Left lobe of liver (tissue), 2 donors: ENCODE measurements at regions not wholly inside any gene's neighbourhood (a gene's known extent, or its start where the extent isn't known, plus 50 kb on each side); places are given as distances from the start of the nearest gene placed in this dataset.

ENCODE experiments used
- ATAC-seq: fragments of 200-7000 bp; cut with Tn5 transposase; one replicate; pipeline ENCODE4 v1.9.1; 2020; ENCODE audit warnings: mild to moderate bottlenecking, moderate library complexity
- DNase-seq: peaks from one replicate; pipeline ENCODE4 v3.0.0-alpha.2; 2020; ENCODE audit warnings: low spot score
- donor health status: DM: no; HTN: no; CAD: no; lungs with moderate emphysema.
- donor health status: DM: no; HTN: yes; CAD: no.

DNA sequence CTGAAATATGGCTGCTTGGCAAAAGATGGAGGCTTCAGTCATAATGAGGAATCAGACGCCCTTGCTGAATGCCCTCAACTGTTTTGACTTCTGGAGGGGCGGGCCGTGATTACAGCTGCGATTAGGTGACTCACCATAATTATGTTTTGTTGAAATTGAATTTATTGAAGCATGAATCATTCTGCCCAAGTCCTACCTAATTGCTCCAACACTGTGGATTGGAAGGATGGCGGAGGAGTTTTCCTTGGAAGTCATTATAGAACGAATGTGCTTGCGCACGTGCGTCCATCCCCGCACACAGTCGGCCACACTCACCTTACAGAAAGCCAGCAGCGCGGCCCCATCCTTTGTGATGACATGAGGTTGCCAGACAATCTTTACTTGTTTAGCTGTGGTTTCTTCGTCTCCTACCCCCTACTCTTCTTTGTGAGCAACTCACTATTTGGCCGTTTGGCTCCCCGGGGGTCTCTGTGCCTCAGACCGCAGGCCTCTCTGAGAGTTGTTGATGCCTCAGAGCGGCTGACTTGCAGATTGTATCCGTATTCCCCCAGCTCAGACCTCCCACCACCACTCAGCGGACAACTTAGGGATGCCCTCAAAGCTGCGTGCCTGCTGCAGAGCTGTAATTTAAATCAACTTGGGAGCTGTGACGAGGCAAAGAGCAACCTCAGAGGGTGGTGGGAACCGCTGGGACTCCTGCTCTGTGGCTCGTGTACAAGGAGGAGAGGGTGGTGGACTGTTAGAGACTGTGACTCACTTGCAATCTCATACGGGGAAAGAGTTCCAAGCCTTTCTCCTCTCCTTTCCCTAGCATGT lies 513.4 kb downstream of the TNS1 start:
- DNase-seq (no peak), ATAC-seq (no peak)

- no peak for ATAC-seq
- no peak for DNase-seq
Observed at GRCh38 chr2:217484046-217484445, 518.7 kb downstream of the TNS1 start.

DNA sequence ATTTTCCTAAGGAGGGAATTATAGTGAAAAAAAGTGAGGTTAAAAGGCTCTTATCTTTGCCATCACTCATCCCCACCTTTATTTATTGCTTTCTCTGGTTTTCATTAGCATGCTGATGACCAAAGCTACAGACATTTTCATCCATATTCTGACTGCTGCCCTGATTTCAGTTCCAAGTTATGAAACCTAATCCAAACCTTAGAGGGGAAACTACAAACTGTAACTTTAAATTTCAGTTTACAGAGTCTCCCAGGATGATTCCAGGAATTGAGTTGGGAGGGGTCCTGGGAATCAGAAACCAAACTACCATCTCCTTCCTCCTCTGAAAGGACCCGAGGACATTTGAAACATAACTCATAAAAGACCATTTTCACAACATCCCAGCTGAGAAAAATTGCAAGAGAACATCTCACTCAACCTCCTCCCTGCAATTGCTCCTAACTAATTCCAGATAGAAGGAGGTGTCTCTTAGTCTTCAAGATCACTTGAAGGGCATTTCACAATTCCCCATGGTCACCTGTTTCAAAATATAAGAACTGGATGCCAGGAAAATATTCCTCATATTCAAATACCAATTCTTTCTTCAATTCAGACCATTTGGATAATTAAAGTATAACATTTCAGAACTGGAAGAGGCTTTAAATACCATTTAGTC lies 520.6 kb downstream of the TNS1 start:
- ATAC-seq (no peak), DNase-seq (no peak)

- DNase-seq (no peak), ATAC-seq (no peak)
Observed at GRCh38 chr2:217481577-217481976, 521.2 kb downstream of the TNS1 start.

DNA sequence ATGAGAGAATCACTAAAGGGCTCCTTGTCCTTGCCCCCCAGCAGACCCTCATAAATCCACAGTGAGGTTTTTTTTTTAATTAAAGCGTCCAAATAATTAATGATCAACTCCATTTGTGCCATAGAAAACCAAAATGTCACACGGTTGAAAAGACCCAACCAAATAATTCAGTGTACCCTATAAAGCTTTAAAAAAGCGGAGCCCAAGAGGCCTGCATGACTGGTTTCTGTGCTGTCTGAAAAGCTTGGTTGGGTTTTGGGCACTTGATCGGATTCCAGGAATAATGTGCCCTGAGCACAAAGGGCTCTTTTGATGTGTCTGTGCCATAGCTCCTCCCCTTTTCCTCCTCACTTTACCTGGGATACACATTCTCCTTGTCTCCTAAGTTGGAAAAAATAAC lies 523.2 kb downstream of the TNS1 start:
- ATAC-seq: no peak
- DNase-seq: no peak

- no peak for ATAC-seq
- no peak for DNase-seq
Observed at GRCh38 chr2:217478831-217479455, 523.9 kb downstream of the TNS1 start.

DNA sequence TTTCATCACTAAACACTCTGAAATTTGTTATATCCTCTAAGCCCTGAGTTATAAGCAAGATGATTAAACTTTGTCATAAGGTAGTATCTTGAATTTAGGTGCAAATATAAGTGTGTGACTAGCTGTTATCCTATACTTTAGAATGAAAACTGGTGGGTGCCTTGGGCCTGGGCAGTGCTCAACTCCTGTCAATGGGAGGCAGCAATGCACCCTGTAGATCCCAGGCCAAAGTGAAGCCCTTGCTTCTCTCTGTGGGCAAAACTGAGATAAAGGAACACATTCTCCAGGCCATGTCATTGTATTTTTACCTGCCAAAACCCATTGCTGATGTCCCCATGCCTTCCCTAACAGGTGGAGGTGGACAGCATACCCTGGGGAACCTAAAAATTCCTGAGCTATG lies 525.2 kb downstream of the TNS1 start:
- ATAC-seq: no peak
- DNase-seq: no peak

GRCh38 chr2:217475791-217476190 lies 527.0 kb downstream of the TNS1 start:
- DNase-seq: no peak

DNA sequence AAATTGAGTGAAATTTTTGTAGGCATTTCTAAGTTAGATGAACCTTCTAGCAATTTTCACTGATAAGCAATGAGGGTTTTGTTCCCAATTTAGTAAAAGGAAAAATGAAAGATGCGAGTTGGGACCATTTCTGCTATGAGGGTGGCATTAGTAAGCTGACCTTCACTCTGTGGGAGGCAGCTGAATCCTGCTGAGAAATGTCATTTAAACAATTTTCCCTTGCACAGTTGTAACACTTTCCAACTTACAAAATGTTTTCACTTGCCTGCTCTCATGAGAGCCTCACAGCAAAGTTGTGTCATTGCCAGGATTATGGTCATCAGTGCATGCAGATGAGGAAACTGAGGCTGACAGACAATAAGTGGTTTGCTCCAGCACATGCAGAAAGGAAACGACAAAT lies 527.7 kb downstream of the TNS1 start:
- no peak for DNase-seq

More at GRCh38 chr2:217475791-217476190, 527.0 kb downstream of the TNS1 start:
- ATAC-seq: no peak

GRCh38 chr2:217471319-217471718 lies 531.5 kb downstream of the TNS1 start:
- ATAC-seq (no peak), DNase-seq (no peak)

More for the DNA sequence above, 527.7 kb downstream of the TNS1 start:
- ATAC-seq: no peak

GRCh38 chr2:217469203-217469810 lies 533.5 kb downstream of the TNS1 start:
- no peak for DNase-seq
- ATAC-seq: no peak

- DNase-seq (no peak), ATAC-seq (no peak)
Observed at GRCh38 chr2:217468042-217468830, 534.6 kb downstream of the TNS1 start.

DNA sequence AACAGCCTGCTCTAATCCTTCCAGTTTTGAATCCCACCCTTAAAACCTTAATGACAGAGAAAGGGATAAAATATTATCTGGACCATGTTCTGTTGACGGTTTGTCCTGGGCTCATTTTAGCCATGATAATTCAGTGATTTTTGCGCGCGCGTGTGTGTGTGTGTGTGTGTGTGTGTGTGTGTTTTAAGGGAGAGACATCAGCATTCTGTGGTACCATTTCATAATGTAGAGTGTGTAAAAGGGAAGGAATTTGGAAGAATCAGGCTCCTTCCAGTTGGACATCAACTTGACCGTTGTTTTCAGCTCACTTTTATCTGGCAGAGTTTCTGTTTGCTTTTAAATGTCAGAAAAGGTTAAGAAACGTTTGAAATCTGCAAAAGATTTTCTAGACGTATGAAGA lies 535.5 kb downstream of the TNS1 start:
- ATAC-seq: no peak
- no peak for DNase-seq

DNA sequence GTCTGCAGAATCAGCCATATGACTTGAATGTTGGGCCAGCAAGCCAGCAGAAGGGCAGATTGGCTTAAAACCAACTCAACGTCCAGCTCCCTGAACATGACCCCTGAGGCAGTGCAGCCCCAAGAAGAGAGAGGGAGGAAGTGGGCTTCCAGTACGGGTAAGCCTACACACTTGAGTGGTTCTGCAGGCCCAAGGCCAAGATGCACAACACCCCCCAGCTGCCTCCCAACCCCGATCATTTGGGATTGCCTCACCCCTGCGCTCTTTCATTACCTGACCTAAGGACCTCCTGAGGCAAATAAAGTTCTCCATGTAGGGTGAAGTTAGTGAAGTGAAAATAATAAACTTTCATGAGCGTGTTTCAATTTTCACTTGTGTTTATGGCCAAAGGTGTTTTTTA lies 536.0 kb downstream of the TNS1 start:
- DNase-seq: no peak

GRCh38 chr2:217466104-217466503 lies 536.7 kb downstream of the TNS1 start:
- no peak for ATAC-seq

More for the DNA sequence above, 536.0 kb downstream of the TNS1 start:
- ATAC-seq: no peak

GRCh38 chr2:217465100-217465499 lies 537.7 kb downstream of the TNS1 start:
- DNase-seq (no peak), ATAC-seq (no peak)

More at GRCh38 chr2:217466104-217466503, 536.7 kb downstream of the TNS1 start:
- DNase-seq: no peak

- DNase-seq (no peak), ATAC-seq (no peak)
Observed at GRCh38 chr2:217463402-217464075, 539.3 kb downstream of the TNS1 start.

DNA sequence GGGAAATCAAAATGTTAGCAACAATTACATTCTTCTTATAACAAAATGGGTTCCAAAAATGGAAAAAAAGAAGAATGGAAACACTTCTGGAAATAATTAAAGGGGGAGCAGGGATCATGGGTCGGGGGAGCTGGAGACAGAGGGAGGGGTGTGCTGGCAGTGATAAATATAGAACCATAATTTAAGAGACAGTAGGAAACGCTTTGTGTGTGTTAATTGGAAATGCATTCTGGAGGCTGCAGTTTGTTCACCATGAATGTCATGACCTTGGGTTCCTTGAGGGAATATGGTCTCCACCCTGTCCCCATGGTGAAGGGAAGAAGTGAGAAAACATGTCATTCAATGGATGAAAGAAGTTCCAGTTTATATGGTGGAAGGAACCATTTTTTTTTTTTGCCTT lies 540.7 kb downstream of the TNS1 start:
- no peak for ATAC-seq
- no peak for DNase-seq

DNA sequence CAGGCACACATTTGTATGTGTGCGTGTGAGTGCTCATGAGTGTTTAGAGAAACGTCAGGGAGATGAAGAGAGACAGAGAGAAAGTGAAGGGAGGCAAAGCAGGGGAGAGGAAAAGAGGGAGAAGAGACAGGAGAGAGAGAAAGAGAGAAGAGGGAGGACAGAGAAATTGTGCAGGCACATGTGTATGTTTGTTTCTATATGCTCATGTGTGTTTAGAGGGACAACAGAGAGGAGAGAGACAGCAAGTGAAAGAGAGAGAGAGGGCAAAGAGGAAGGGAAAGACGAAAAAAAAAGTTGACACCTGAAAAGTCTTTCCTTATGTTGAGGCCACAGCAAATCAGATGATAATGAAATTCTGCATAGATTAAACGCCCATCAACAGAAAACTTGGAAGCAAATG lies 541.1 kb downstream of the TNS1 start:
- DNase-seq: no peak
- no peak for ATAC-seq
